ENCODE measurements at regions not wholly inside any gene's neighbourhood (a gene's known extent, or its start where the extent isn't known, plus 50 kb on each side); places are given as distances from the start of the nearest gene placed in this dataset.

DNA sequence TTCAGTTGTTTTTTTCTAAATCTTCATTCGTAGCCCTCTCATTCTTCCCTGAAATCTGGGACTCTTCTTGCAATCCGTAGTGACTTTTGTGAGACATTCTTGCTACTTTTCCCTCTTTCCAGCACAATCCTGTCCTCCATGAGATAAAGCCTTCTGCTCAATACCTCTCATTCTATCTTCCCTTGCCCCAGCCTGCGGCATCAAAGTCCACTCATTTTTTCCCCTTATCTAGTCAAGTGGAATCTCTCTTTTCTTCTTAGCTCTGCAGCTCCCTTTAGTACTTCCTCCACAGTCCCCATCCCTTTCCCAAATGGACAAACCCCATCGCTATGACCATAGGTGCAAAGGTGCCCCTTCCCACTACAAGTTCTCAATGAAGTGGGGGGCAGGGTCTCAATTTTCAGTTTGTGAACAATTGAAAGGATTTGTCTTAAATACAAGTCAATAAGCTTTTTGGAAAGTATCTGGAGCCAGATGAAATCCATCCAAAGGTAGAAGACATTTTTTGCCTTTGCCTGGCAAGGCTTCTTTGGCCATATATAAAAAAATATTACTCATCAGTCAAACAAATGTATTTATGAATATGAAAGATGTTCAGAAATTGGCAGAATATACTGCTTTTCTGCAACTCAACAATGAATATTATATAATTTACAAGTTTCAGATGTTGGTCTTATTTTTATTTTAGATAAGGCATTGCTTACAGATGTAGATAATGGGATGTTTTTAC lies 179.4 kb downstream of the SNAPC1 start:
- no TSS peak for BruUV-seq (replicated peaks)
- POLR2A ChIA-PET (ENCODE audit: unreplicated experiment): no interaction called here
- WGBS, 2 experiments (ENCODE audit: extremely low coverage in 2 of 2, insufficient read length in 1 of 2): 100% methylated on average over 3 of the region's 4 CpGs; no CpG with 5 or more reads in 1 of the 2 experiments

More for the DNA sequence above, 179.4 kb downstream of the SNAPC1 start:
- peak overlapping the region; percentile 35; the same call in 1 of the 2 replicates for H4K5ac ChIP-seq (ENCODE audit: low read depth, low read length)
- dilution Hi-C loops (cut with HindIII; ENCODE audit: low sequenced_read_pairs, unreplicated experiment): no loop called here
- no peak overlapping the region for H2BK5ac ChIP-seq (ENCODE audit: low read depth, low read length, poor library complexity, severe bottlenecking)
- no peak overlapping the region for H2AFZ ChIP-seq (replicated peaks; ENCODE audit: low read length, poor library complexity)
- in situ Hi-C loops (cut with MboI; ENCODE audit: low sequenced_read_pairs): no loop called here
- H2BK20ac ChIP-seq (ENCODE audit: low read depth, low read length): no peak overlapping the region
- TF ChIP-seq RAD21 (IDR thresholded peaks at IDR 0.05; ENCODE audit: low read length) (no peak), SMC3 (IDR thresholded peaks at IDR 0.05; ENCODE audit: low read depth, low read length) (no peak), CHD1 (IDR thresholded peaks at IDR 0.05; ENCODE audit: low read depth, low read length) (no peak), MAFK (IDR thresholded peaks at IDR 0.05; ENCODE audit: low read depth, low read length) (no peak), RCOR1 (IDR thresholded peaks at IDR 0.05; ENCODE audit: insufficient replicate concordance, low read length) (no peak), NFE2L2 (IDR thresholded peaks at IDR 0.05; ENCODE audit: low read depth, low read length) (no peak), BHLHE40 (IDR thresholded peaks at IDR 0.05; ENCODE audit: low read depth, low read length) (no peak), MAZ (IDR thresholded peaks at IDR 0.05; ENCODE audit: borderline replicate concordance, low read depth, low read length) (no peak)
- TF ChIP-seq, protein P1, sequence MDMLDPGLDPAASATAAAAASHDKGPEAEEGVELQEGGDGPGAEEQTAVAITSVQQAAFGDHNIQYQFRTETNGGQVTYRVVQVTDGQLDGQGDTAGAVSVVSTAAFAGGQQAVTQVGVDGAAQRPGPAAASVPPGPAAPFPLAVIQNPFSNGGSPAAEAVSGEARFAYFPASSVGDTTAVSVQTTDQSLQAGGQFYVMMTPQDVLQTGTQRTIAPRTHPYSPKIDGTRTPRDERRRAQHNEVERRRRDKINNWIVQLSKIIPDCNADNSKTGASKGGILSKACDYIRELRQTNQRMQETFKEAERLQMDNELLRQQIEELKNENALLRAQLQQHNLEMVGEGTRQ (IDR thresholded peaks at IDR 0.05; ENCODE audit: low read depth, low read length): no peak
- H2BK120ac ChIP-seq (ENCODE audit: low read depth, low read length): no peak overlapping the region
- DNase-seq (no peak), ATAC-seq (ENCODE audit: low read depth) (no peak)
- H3K23ac ChIP-seq (ENCODE audit: low read depth, low read length): no peak overlapping the region
- H3K36me3 ChIP-seq (ENCODE audit: control insufficient read depth, insufficient read depth, low read length): no peaks in the 10 kb centered on the region
- H2AK9ac ChIP-seq (replicated peaks; ENCODE audit: low read depth, low read length, poor library complexity): no peak overlapping the region
- no peak overlapping the region for H3K27ac ChIP-seq (ENCODE audit: insufficient read depth, low read length)
- H3K9me3 ChIP-seq (ENCODE audit: control insufficient read depth, insufficient read depth, low read length): no peaks in the 10 kb centered on the region
- H3K18ac ChIP-seq (ENCODE audit: low read depth, low read length): no peak overlapping the region
- H4K20me1 ChIP-seq (ENCODE audit: insufficient read depth, low read length): no peaks in the 10 kb centered on the region
- H3K56ac ChIP-seq (ENCODE audit: extremely low read depth, insufficient read depth, low read length): no peak overlapping the region
- H2AK5ac ChIP-seq (ENCODE audit: low read depth, low read length): no peak overlapping the region
- no peak overlapping the region for H4K8ac ChIP-seq (ENCODE audit: low read depth in 2 of 2, low read length in 2 of 2)
- no peaks in the 10 kb centered on the region for H3K9me1 ChIP-seq (ENCODE audit: insufficient read depth, low read length)
- no peak overlapping the region for H3K4me2 ChIP-seq (ENCODE audit: low read depth, low read length)
- no peak overlapping the region for H3K4me3 ChIP-seq (ENCODE audit: insufficient read depth, low read depth, low read length)
- H3K79me1 ChIP-seq (ENCODE audit: low read depth in 1 of 2, low read length in 2 of 2): peaks cover 0 to 4% of the 10 kb centered on the region in 2 experiments; a peak in 1 of 4 replicates
- no peaks in the 10 kb centered on the region for H3K27me3 ChIP-seq (ENCODE audit: control insufficient read depth, insufficient read depth, low read length)
- no peak overlapping the region; the same call in 2 of the 3 replicates for H2BK15ac ChIP-seq (ENCODE audit: low read depth, low read length)
- intact Hi-C loops (cut with micrococcal nuclease): no loop called here
- H3K14ac ChIP-seq (replicated peaks; ENCODE audit: low read depth, low read length): no peak overlapping the region
- no peak overlapping the region for H4K91ac ChIP-seq (ENCODE audit: insufficient read depth, low read depth, low read length)
- peaks cover 4% of the 10 kb centered on the region for H3K4me1 ChIP-seq (ENCODE audit: control insufficient read depth, insufficient read depth, low read length)
- H3K4ac ChIP-seq (ENCODE audit: low read depth, low read length): no peak overlapping the region
- no peak overlapping the region for H3K9ac ChIP-seq (ENCODE audit: low read depth, low read length)
- CTCF ChIA-PET: interaction anchor here (1.0 kb wide), 1 partner anchor 14 kb away, joined by 4 read pairs; no protein-coding TSS in a partner anchor

Measured in IMR-90 (cell line).